GM12891 (cell line): ENCODE measurements at regions not wholly inside any gene's neighbourhood (a gene's known extent, or its start where the extent isn't known, plus 50 kb on each side); places are given as distances from the start of the nearest gene placed in this dataset.

Experiments
- POLR2A ChIP-seq: IDR thresholded peaks from 2 replicates; pipeline ENCODE4 v1.6.1; 2011; ENCODE audit warnings: low read depth, low read length, control low read depth
- POLR2AphosphoS5 ChIP-seq: IDR thresholded peaks from 2 replicates; pipeline ENCODE4 v1.6.1; 2011; ENCODE audit warnings: low read depth, low read length, control low read depth
- SPI1 ChIP-seq: IDR thresholded peaks from 2 replicates; pipeline ENCODE4 v1.6.1; 2011; ENCODE audit warnings: low read depth, low read length, control low read depth
- TAF1 ChIP-seq: IDR thresholded peaks from 2 replicates; pipeline ENCODE4 v1.6.1; 2011; ENCODE audit warnings: low read depth, low read length, control low read depth

- TF ChIP-seq POLR2AphosphoS5 = no peak
- no peak for TF ChIP-seq SPI1
- no peak for TF ChIP-seq POLR2A
- TF ChIP-seq TAF1 = no peak
Observed at GRCh38 chr7:9778367-9778766, 1195.3 kb upstream of the PHF14 start.
